ENCODE measurements at regions not wholly inside any gene's neighbourhood (a gene's known extent, or its start where the extent isn't known, plus 50 kb on each side); places are given as distances from the start of the nearest gene placed in this dataset.

GRCh38 chr15:93519599-93519998 lies 430.6 kb upstream of the RGMA start:
- DNase-seq (ENCODE audit: low spot score) (no peak), ATAC-seq (no peak)
- Mint-ChIP-seq H3K4me3 (no peak overlapping the region), H3K4me1 (peaks cover 5% of the 10 kb centered on the region), H3K27me3 (ENCODE audit: low read depth) (no peaks in the 10 kb centered on the region), H3K36me3 (no peaks in the 10 kb centered on the region), H3K9me3 (no peaks in the 10 kb centered on the region), H3K27ac (no peak overlapping the region)
- no peak for TF ChIP-seq ZNF317 (CRISPR knock-in tag; IDR thresholded peaks at IDR 0.05; ENCODE audit: borderline replicate concordance, low read depth)
- TF ChIP-seq ARID4B (CRISPR knock-in tag; IDR thresholded peaks at IDR 0.05; ENCODE audit: borderline replicate concordance): no peak
- TF ChIP-seq MAX (CRISPR knock-in tag; IDR thresholded peaks at IDR 0.05): no peak
- no peak for TF ChIP-seq TEAD4 (CRISPR knock-in tag; IDR thresholded peaks at IDR 0.05)
- no peak for TF ChIP-seq SMAD3 (CRISPR knock-in tag; IDR thresholded peaks at IDR 0.05; ENCODE audit: borderline replicate concordance)
- TF ChIP-seq JAZF1 (CRISPR knock-in tag; IDR thresholded peaks at IDR 0.05): no peak
- ChIA-PET POLR2A (no interaction called here), CTCF (no interaction called here)

GRCh38 chr15:93517176-93517575 lies 428.2 kb upstream of the RGMA start:
- H3K9me3 Mint-ChIP-seq: no peaks in the 10 kb centered on the region
- no peak for DNase-seq (ENCODE audit: low spot score)
- H3K4me3 Mint-ChIP-seq: no peak overlapping the region
- H3K27me3 Mint-ChIP-seq (ENCODE audit: low read depth): no peaks in the 10 kb centered on the region
- ATAC-seq: no peak
- no peak overlapping the region for H3K27ac Mint-ChIP-seq
- no peaks in the 10 kb centered on the region for H3K36me3 Mint-ChIP-seq
- TF ChIP-seq AR (CRISPR knock-in tag; IDR thresholded peaks at IDR 0.05): no peak
- TF ChIP-seq EMX1 (CRISPR knock-in tag; IDR thresholded peaks at IDR 0.05): no peak
- TF ChIP-seq ZNF317 (CRISPR knock-in tag; IDR thresholded peaks at IDR 0.05; ENCODE audit: borderline replicate concordance, low read depth): no peak
- TF ChIP-seq CDX4 (CRISPR knock-in tag; IDR thresholded peaks at IDR 0.05; ENCODE audit: borderline replicate concordance): no peak
- TF ChIP-seq IRF2 (CRISPR knock-in tag; IDR thresholded peaks at IDR 0.05; ENCODE audit: borderline replicate concordance, low read depth): no peak
- TF ChIP-seq TEAD4 (CRISPR knock-in tag; IDR thresholded peaks at IDR 0.05): no peak
- no peak for TF ChIP-seq NFYB (CRISPR knock-in tag; conservative IDR thresholded peaks at IDR 0.05; ENCODE audit: low read depth)
- no peak for TF ChIP-seq ESRRA (CRISPR knock-in tag; IDR thresholded peaks at IDR 0.05; ENCODE audit: borderline replicate concordance)
- TF ChIP-seq FOXP4 (CRISPR knock-in tag; IDR thresholded peaks at IDR 0.05): no peak
- no peak for TF ChIP-seq HMGA2 (CRISPR knock-in tag; IDR thresholded peaks at IDR 0.05)
- no peak for TF ChIP-seq IRF1 (CRISPR knock-in tag; IDR thresholded peaks at IDR 0.05)
- no peak for TF ChIP-seq ETV6 (CRISPR knock-in tag; IDR thresholded peaks at IDR 0.05)
- no peak for TF ChIP-seq MYBL2 (CRISPR knock-in tag; IDR thresholded peaks at IDR 0.05)
- TF ChIP-seq ZNF396 (CRISPR knock-in tag; IDR thresholded peaks at IDR 0.05; ENCODE audit: borderline replicate concordance): no peak
- peaks cover 10% of the 10 kb centered on the region for H3K4me1 Mint-ChIP-seq
- ChIA-PET CTCF (no interaction called here), POLR2A (no interaction called here)
